SU-DHL-6 (cell line): ENCODE measurements at regions not wholly inside any gene's neighbourhood (a gene's known extent, or its start where the extent isn't known, plus 50 kb on each side); places are given as distances from the start of the nearest gene placed in this dataset.

Experiments
- H2AFZ ChIP-seq: fragments of 200-600 bp; sonication (generic); 2 replicates; pipeline ENCODE4 v1.6.1; 2014; ENCODE audit warnings: low read depth, mild to moderate bottlenecking, moderate library complexity, mixed read lengths, antibody characterized with exemption, low read length; ENCODE audit not compliant: severe bottlenecking
- H3F3A ChIP-seq: fragments of 200-600 bp; shearing (Covaris generic); 2 replicates; pipeline ENCODE4 v1.6.0; 2016; ENCODE audit warnings: antibody characterized with exemption, mild to moderate bottlenecking; ENCODE audit not compliant: insufficient read depth
- H3K27ac ChIP-seq: fragments of 200-600 bp; sonication (generic); 2 replicates; pipeline ENCODE4 v1.5.1; 2016; ENCODE audit warnings: low read depth, mild to moderate bottlenecking, low read length, moderate library complexity, mixed read lengths
- H3K27me3 ChIP-seq: fragments of 200-600 bp; sonication (generic), shearing (Covaris generic); 2 replicates; pipeline ENCODE4 v1.6.0; 2014; ENCODE audit warnings: mild to moderate bottlenecking, low read length
- H3K36me3 ChIP-seq: fragments of 200-600 bp; sonication (generic); 2 replicates; pipeline ENCODE4 v1.6.1; 2014; ENCODE audit warnings: mild to moderate bottlenecking, low read length, mixed read lengths
- H3K4me2 ChIP-seq: fragments of 300-600, 200-600 bp; shearing (Covaris generic), sonication (generic); 2 replicates; pipeline ENCODE4 v1.6.0; 2014; ENCODE audit warnings: low read length, low read depth, mild to moderate bottlenecking; ENCODE audit not compliant: poor library complexity, severe bottlenecking
- H3K4me3 ChIP-seq: fragments of 200-600 bp; sonication (generic); 2 replicates; pipeline ENCODE4 v1.5.1; 2014; ENCODE audit warnings: antibody characterized with exemption, low read length, mild to moderate bottlenecking, mixed read lengths; ENCODE audit not compliant: insufficient read depth, poor library complexity, severe bottlenecking
- H3K79me2 ChIP-seq: fragments of 200-600 bp; sonication (generic); 2 replicates; pipeline ENCODE4 v1.6.1; 2014; ENCODE audit warnings: mild to moderate bottlenecking, low read length, moderate library complexity; ENCODE audit not compliant: insufficient read depth
- H3K9ac ChIP-seq: fragments of 200-600 bp; sonication (generic); 2 replicates; pipeline ENCODE4 v1.7.0; 2014; ENCODE audit warnings: mild to moderate bottlenecking, low read length
- H3K9me2 ChIP-seq: fragments of 200-600 bp; sonication (generic); replicated peaks from 2 replicates; pipeline ENCODE4 v1.6.1; 2014; ENCODE audit warnings: low read length; ENCODE audit not compliant: insufficient read depth
- H3K9me3 ChIP-seq: fragments of 200-600 bp; sonication (generic); 2 replicates; pipeline ENCODE4 v1.6.1; 2014; ENCODE audit warnings: low read length, mixed read lengths; ENCODE audit not compliant: insufficient read depth
- H4K20me1 ChIP-seq: fragments of 200-600 bp; sonication (generic); 2 replicates; pipeline ENCODE4 v1.6.1; 2014; ENCODE audit warnings: low read depth, mild to moderate bottlenecking, antibody characterized with exemption, low read length, moderate library complexity, mixed read lengths
- EZH2phosphoT487 ChIP-seq: fragments of 200-600 bp; sonication (generic), shearing (Covaris generic); conservative IDR thresholded peaks from 2 replicates; pipeline ENCODE4 v1.6.1; 2018; ENCODE audit warnings: mild to moderate bottlenecking, antibody characterized with exemption, low read length, moderate library complexity, mixed read lengths
- TF ChIP-seq, protein P1 (sequence below): fragments of 200-600 bp; sonication (generic); IDR thresholded peaks from one replicate; pipeline ENCODE4 v1.5.1; 2017; ENCODE audit warnings: antibody characterized with exemption, mild to moderate bottlenecking, low read length, moderate library complexity; ENCODE audit not compliant: insufficient read depth, poor library complexity, severe bottlenecking

GRCh38 chr5:62124266-62124665 is 181.7 kb upstream of the KIF2A start:
- H2AFZ ChIP-seq: no peak overlapping the region
- no peak overlapping the region for H3K4me2 ChIP-seq
- no peaks in the 10 kb centered on the region for H3K9me2 ChIP-seq
- H3F3A ChIP-seq: no peaks in the 10 kb centered on the region
- H3K36me3 ChIP-seq: no peaks in the 10 kb centered on the region
- no peak overlapping the region for H3K9ac ChIP-seq
- no peaks in the 10 kb centered on the region for H3K79me2 ChIP-seq
- no peaks in the 10 kb centered on the region; the same call in 1 of the 2 replicates for H3K27me3 ChIP-seq
- H3K4me3 ChIP-seq: no peak overlapping the region
- H4K20me1 ChIP-seq: no peaks in the 10 kb centered on the region
- no peaks in the 10 kb centered on the region for H3K9me3 ChIP-seq
- no peak overlapping the region for H3K27ac ChIP-seq
- no peak for TF ChIP-seq EZH2phosphoT487
- TF ChIP-seq, protein P1, sequence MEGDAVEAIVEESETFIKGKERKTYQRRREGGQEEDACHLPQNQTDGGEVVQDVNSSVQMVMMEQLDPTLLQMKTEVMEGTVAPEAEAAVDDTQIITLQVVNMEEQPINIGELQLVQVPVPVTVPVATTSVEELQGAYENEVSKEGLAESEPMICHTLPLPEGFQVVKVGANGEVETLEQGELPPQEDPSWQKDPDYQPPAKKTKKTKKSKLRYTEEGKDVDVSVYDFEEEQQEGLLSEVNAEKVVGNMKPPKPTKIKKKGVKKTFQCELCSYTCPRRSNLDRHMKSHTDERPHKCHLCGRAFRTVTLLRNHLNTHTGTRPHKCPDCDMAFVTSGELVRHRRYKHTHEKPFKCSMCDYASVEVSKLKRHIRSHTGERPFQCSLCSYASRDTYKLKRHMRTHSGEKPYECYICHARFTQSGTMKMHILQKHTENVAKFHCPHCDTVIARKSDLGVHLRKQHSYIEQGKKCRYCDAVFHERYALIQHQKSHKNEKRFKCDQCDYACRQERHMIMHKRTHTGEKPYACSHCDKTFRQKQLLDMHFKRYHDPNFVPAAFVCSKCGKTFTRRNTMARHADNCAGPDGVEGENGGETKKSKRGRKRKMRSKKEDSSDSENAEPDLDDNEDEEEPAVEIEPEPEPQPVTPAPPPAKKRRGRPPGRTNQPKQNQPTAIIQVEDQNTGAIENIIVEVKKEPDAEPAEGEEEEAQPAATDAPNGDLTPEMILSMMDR: no peak

- H3F3A ChIP-seq: no peaks in the 10 kb centered on the region
- H3K79me2 ChIP-seq: no peaks in the 10 kb centered on the region
- H3K27ac ChIP-seq: no peak overlapping the region
- H2AFZ ChIP-seq: no peak overlapping the region
- H3K4me2 ChIP-seq: no peak overlapping the region
- TF ChIP-seq EZH2phosphoT487: no peak
- TF ChIP-seq, protein P1: no peak
- no peak overlapping the region for H3K9ac ChIP-seq
- H3K9me3 ChIP-seq: no peaks in the 10 kb centered on the region
- no peaks in the 10 kb centered on the region for H3K9me2 ChIP-seq
- no peaks in the 10 kb centered on the region for H4K20me1 ChIP-seq
- no peaks in the 10 kb centered on the region for H3K36me3 ChIP-seq
- H3K27me3 ChIP-seq: no peaks in the 10 kb centered on the region; the same call in 1 of the 2 replicates
- H3K4me3 ChIP-seq: no peak overlapping the region
These were observed 179.9 kb upstream of the KIF2A start for GRCh38 chr5:62126090-62126489.

DNA sequence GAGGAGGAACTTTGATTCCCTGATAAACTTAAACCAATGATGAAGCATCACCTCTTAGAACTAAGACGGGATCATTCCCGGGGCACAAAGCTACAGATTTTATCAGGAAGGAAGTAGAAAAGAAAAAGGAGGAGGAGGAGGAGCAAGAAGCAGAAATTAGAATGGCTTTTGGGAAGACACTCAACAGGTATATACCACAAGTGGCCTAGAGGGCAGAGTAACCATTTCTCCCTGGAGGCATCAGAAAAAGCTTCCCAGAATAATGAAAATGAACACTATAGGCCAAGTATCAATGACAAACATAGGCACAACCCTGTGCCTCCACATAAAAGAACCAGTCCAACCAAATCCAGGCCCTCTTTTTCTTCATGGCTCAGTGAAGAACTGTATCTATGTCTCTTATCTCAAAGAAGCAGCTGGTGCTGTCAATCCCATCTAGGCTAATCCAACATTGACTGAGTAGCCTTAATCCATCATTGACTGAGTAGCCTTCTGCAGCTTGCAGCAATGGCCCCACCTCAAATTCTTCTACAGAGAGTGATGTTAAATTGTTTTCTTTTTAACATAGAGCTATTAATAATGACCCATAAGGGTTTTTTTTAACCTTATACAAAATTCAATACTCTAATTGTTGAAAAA is 178.8 kb upstream of the KIF2A start:
- H3K9me2 ChIP-seq: no peaks in the 10 kb centered on the region
- no peaks in the 10 kb centered on the region for H3K79me2 ChIP-seq
- no peaks in the 10 kb centered on the region for H4K20me1 ChIP-seq
- no peaks in the 10 kb centered on the region for H3K9me3 ChIP-seq
- H2AFZ ChIP-seq: no peak overlapping the region
- no peaks in the 10 kb centered on the region; the same call in 1 of the 2 replicates for H3K27me3 ChIP-seq
- no peaks in the 10 kb centered on the region for H3F3A ChIP-seq
- no peaks in the 10 kb centered on the region for H3K36me3 ChIP-seq
- H3K27ac ChIP-seq: no peak overlapping the region
- H3K4me3 ChIP-seq: no peak overlapping the region
- H3K4me2 ChIP-seq: no peak overlapping the region
- TF ChIP-seq, protein P1: no peak
- TF ChIP-seq EZH2phosphoT487: no peak
- H3K9ac ChIP-seq: no peak overlapping the region
